ENCODE measurements at regions not wholly inside any gene's neighbourhood (a gene's known extent, or its start where the extent isn't known, plus 50 kb on each side); places are given as distances from the start of the nearest gene placed in this dataset.

GRCh38 chr17:13837417-13837816, 231.9 kb upstream of the COX10 start (continued):
- TF ChIP-seq, protein P1, sequence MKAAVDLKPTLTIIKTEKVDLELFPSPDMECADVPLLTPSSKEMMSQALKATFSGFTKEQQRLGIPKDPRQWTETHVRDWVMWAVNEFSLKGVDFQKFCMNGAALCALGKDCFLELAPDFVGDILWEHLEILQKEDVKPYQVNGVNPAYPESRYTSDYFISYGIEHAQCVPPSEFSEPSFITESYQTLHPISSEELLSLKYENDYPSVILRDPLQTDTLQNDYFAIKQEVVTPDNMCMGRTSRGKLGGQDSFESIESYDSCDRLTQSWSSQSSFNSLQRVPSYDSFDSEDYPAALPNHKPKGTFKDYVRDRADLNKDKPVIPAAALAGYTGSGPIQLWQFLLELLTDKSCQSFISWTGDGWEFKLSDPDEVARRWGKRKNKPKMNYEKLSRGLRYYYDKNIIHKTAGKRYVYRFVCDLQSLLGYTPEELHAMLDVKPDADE (IDR thresholded peaks at IDR 0.05), result no peak
- TF ChIP-seq, protein P2, sequence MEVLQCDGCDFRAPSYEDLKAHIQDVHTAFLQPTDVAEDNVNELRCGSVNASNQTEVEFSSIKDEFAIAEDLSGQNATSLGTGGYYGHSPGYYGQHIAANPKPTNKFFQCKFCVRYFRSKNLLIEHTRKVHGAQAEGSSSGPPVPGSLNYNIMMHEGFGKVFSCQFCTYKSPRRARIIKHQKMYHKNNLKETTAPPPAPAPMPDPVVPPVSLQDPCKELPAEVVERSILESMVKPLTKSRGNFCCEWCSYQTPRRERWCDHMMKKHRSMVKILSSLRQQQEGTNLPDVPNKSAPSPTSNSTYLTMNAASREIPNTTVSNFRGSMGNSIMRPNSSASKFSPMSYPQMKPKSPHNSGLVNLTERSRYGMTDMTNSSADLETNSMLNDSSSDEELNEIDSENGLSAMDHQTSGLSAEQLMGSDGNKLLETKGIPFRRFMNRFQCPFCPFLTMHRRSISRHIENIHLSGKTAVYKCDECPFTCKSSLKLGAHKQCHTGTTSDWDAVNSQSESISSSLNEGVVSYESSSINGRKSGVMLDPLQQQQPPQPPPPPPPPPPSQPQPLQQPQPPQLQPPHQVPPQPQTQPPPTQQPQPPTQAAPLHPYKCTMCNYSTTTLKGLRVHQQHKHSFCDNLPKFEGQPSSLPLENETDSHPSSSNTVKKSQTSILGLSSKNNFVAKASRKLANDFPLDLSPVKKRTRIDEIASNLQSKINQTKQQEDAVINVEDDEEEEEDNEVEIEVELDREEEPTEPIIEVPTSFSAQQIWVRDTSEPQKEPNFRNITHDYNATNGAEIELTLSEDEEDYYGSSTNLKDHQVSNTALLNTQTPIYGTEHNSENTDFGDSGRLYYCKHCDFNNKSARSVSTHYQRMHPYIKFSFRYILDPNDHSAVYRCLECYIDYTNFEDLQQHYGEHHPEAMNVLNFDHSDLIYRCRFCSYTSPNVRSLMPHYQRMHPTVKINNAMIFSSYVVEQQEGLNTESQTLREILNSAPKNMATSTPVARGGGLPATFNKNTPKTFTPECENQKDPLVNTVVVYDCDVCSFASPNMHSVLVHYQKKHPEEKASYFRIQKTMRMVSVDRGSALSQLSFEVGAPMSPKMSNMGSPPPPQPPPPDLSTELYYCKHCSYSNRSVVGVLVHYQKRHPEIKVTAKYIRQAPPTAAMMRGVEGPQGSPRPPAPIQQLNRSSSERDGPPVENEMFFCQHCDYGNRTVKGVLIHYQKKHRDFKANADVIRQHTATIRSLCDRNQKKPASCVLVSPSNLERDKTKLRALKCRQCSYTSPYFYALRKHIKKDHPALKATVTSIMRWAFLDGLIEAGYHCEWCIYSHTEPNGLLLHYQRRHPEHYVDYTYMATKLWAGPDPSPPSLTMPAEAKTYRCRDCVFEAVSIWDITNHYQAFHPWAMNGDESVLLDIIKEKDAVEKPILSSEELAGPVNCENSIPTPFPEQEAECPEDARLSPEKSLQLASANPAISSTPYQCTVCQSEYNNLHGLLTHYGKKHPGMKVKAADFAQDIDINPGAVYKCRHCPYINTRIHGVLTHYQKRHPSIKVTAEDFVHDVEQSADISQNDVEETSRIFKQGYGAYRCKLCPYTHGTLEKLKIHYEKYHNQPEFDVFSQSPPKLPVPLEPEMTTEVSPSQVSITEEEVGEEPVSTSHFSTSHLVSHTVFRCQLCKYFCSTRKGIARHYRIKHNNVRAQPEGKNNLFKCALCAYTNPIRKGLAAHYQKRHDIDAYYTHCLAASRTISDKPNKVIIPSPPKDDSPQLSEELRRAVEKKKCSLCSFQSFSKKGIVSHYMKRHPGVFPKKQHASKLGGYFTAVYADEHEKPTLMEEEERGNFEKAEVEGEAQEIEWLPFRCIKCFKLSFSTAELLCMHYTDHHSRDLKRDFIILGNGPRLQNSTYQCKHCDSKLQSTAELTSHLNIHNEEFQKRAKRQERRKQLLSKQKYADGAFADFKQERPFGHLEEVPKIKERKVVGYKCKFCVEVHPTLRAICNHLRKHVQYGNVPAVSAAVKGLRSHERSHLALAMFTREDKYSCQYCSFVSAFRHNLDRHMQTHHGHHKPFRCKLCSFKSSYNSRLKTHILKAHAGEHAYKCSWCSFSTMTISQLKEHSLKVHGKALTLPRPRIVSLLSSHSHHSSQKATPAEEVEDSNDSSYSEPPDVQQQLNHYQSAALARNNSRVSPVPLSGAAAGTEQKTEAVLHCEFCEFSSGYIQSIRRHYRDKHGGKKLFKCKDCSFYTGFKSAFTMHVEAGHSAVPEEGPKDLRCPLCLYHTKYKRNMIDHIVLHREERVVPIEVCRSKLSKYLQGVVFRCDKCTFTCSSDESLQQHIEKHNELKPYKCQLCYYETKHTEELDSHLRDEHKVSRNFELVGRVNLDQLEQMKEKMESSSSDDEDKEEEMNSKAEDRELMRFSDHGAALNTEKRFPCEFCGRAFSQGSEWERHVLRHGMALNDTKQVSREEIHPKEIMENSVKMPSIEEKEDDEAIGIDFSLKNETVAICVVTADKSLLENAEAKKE (CRISPR knock-in tag; IDR thresholded peaks at IDR 0.05), result no peak
- TF ChIP-seq ZNF331 (CRISPR knock-in tag; IDR thresholded peaks at IDR 0.05; ENCODE audit: low read depth), result no peak
- no peak for TF ChIP-seq NANOG (IDR thresholded peaks at IDR 0.05; ENCODE audit: borderline replicate concordance)
- no peak for TF ChIP-seq CREB1 (CRISPR knock-in tag; IDR thresholded peaks at IDR 0.05; ENCODE audit: low read depth)

- Histone ChIP-seq H3K4me2 (no peak overlapping the region), H2AFZ (no peak overlapping the region), H3F3A (replicated peaks; ENCODE audit: low read depth) (no peaks in the 10 kb centered on the region), H3K4me3 (no peak overlapping the region), H3K36me3 (ENCODE audit: insufficient read depth) (no peaks in the 10 kb centered on the region), H4K20me1 (replicated peaks; ENCODE audit: insufficient read depth) (no peaks in the 10 kb centered on the region), H3K27ac (ENCODE audit: low read depth) (no peak overlapping the region), H3K4me1 (ENCODE audit: insufficient read depth) (no peaks in the 10 kb centered on the region), H3K9me2 (ENCODE audit: insufficient read depth) (no peaks in the 10 kb centered on the region), H3K27me3 (ENCODE audit: insufficient read depth) (no peaks in the 10 kb centered on the region), H3K79me2 (replicated peaks; ENCODE audit: insufficient read depth) (no peaks in the 10 kb centered on the region)
- H3K36me3 Mint-ChIP-seq (ENCODE audit: low read depth), result no peaks in the 10 kb centered on the region
- no peak for TF ChIP-seq CREB1 (CRISPR knock-in tag; IDR thresholded peaks at IDR 0.05; ENCODE audit: low read depth)
- TF ChIP-seq ZNF331 (CRISPR knock-in tag; IDR thresholded peaks at IDR 0.05; ENCODE audit: low read depth), result no peak
- TF ChIP-seq POLR2AphosphoS5 (IDR thresholded peaks at IDR 0.05; ENCODE audit: low read depth), result no peak
- no peak for TF ChIP-seq EZH2phosphoT487 (IDR thresholded peaks at IDR 0.05; ENCODE audit: unreplicated experiment)
- TF ChIP-seq, protein P1 (IDR thresholded peaks at IDR 0.05), result no peak
- no peak for TF ChIP-seq STAT1 (IDR thresholded peaks at IDR 0.05; ENCODE audit: unreplicated experiment)
- no peak for TF ChIP-seq JUNB (IDR thresholded peaks at IDR 0.05; ENCODE audit: unreplicated experiment)
- no peak for TF ChIP-seq ZNF114 (CRISPR knock-in tag; IDR thresholded peaks at IDR 0.05)
- DNase-seq (ENCODE audit: low spot score) (no peak), ATAC-seq (no peak)
- peaks cover 5% of the 10 kb centered on the region for H3K27me3 Mint-ChIP-seq (ENCODE audit: insufficient read depth, low read depth, poor library complexity)
- no peak overlapping the region for H3K4me3 Mint-ChIP-seq
- no peaks in the 10 kb centered on the region for H3K9me3 Mint-ChIP-seq
- H3K27ac Mint-ChIP-seq, result no peak overlapping the region
- H3K4me1 Mint-ChIP-seq, result no peaks in the 10 kb centered on the region
Measured at GRCh38 chr17:13840254-13840653, 229.1 kb upstream of the COX10 start.

Data from GM23338 (cell line).